ENCODE measurements at regions not wholly inside any gene's neighbourhood (a gene's known extent, or its start where the extent isn't known, plus 50 kb on each side); places are given as distances from the start of the nearest gene placed in this dataset.
A peak's percentile ranks its signal among the peaks of the same experiment; 100 is the strongest.

- Histone ChIP-seq H3K4me3 (ENCODE audit: low read length) (peak overlapping the region; percentile 7), H3K4me1 (ENCODE audit: control insufficient read depth, insufficient read depth, low read length) (peaks cover 5% of the 10 kb centered on the region), H3K27ac (ENCODE audit: low read depth, low read length) (peak overlapping the region; percentile 21), H3K9ac (ENCODE audit: extremely low read depth, low read length, poor library complexity, severe bottlenecking) (peak overlapping the region; percentile 59), H3K9me3 (ENCODE audit: control insufficient read depth, low read length) (peaks cover 19% of the 10 kb centered on the region), H3K36me3 (ENCODE audit: control insufficient read depth, insufficient read depth, low read length) (no peaks in the 10 kb centered on the region), H3K27me3 (ENCODE audit: control insufficient read depth, insufficient read depth, low read length, poor library complexity, severe bottlenecking) (no peaks in the 10 kb centered on the region)
- H3K36me3 Mint-ChIP-seq (ENCODE audit: low read depth) = no peaks in the 10 kb centered on the region
- no peaks in the 10 kb centered on the region for H3K27me3 Mint-ChIP-seq (ENCODE audit: insufficient read depth)
- H3K9me3 Mint-ChIP-seq = peaks cover 19% of the 10 kb centered on the region
- DNase-seq = no peak
- peak overlapping the region; percentile 8 for H3K27ac Mint-ChIP-seq
- TF ChIP-seq, protein P1, sequence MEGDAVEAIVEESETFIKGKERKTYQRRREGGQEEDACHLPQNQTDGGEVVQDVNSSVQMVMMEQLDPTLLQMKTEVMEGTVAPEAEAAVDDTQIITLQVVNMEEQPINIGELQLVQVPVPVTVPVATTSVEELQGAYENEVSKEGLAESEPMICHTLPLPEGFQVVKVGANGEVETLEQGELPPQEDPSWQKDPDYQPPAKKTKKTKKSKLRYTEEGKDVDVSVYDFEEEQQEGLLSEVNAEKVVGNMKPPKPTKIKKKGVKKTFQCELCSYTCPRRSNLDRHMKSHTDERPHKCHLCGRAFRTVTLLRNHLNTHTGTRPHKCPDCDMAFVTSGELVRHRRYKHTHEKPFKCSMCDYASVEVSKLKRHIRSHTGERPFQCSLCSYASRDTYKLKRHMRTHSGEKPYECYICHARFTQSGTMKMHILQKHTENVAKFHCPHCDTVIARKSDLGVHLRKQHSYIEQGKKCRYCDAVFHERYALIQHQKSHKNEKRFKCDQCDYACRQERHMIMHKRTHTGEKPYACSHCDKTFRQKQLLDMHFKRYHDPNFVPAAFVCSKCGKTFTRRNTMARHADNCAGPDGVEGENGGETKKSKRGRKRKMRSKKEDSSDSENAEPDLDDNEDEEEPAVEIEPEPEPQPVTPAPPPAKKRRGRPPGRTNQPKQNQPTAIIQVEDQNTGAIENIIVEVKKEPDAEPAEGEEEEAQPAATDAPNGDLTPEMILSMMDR (conservative IDR thresholded peaks at IDR 0.05) = no peak
- peaks cover 12% of the 10 kb centered on the region for H3K4me1 Mint-ChIP-seq
- WGBS, 2 experiments (ENCODE audit: insufficient coverage in 1 of 2, insufficient read length in 1 of 2) = 48 to 53% methylated on average over 3 to 4 of the region's 4 CpGs
- H3K4me3 Mint-ChIP-seq = no peak overlapping the region
Measured at GRCh38 chr3:107142786-107143575, 234.3 kb upstream of the CCDC54 start.

DNA sequence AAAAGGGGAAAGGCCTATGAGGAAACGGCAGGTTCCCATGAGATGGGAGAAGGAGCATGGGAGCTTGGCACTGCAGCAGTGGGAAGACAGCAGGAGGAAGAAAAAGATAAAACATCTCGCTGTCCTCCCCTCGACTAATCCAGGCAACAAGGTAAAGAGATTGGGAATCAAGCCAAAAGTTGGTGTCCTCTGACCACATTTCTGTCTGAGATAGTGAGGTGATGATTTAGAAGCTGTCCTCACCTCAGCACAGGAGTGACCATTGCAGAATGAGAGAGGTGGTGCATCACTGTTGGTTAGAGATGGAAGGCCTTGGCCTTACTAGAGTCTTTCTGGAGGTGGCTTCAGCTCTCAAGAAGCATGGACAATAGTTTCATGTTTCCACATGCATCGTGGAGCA, 226.6 kb upstream of the CCDC54 start:
- Histone ChIP-seq H3K36me3 (ENCODE audit: control insufficient read depth, insufficient read depth, low read length) (no peaks in the 10 kb centered on the region), H3K9me3 (ENCODE audit: control insufficient read depth, low read length) (no peaks in the 10 kb centered on the region), H3K4me3 (ENCODE audit: low read length) (no peak overlapping the region), H3K9ac (ENCODE audit: extremely low read depth, low read length, poor library complexity, severe bottlenecking) (no peak overlapping the region), H3K27ac (ENCODE audit: low read depth, low read length) (no peak overlapping the region), H3K4me1 (ENCODE audit: control insufficient read depth, insufficient read depth, low read length) (no peaks in the 10 kb centered on the region), H3K27me3 (ENCODE audit: control insufficient read depth, insufficient read depth, low read length, poor library complexity, severe bottlenecking) (no peaks in the 10 kb centered on the region)
- 94 to 100% methylated on average over 4 of the region's 4 CpGs for WGBS, 2 experiments (ENCODE audit: insufficient coverage in 1 of 2, insufficient read length in 1 of 2)
- Mint-ChIP-seq H3K27ac (no peak overlapping the region), H3K4me3 (no peak overlapping the region), H3K27me3 (ENCODE audit: insufficient read depth) (no peaks in the 10 kb centered on the region), H3K9me3 (peaks cover 6% of the 10 kb centered on the region), H3K36me3 (ENCODE audit: low read depth) (no peaks in the 10 kb centered on the region), H3K4me1 (no peaks in the 10 kb centered on the region)
- no peak for DNase-seq
- TF ChIP-seq, protein P1 (conservative IDR thresholded peaks at IDR 0.05) = no peak

GRCh38 chr3:107153981-107154380, 223.3 kb upstream of the CCDC54 start:
- H3K4me3 Mint-ChIP-seq = no peak overlapping the region
- no peaks in the 10 kb centered on the region for H3K4me1 ChIP-seq (ENCODE audit: control insufficient read depth, insufficient read depth, low read length)
- no peaks in the 10 kb centered on the region for H3K9me3 ChIP-seq (ENCODE audit: control insufficient read depth, low read length)
- no peak for DNase-seq
- H3K27ac ChIP-seq (ENCODE audit: low read depth, low read length) = no peak overlapping the region
- no peaks in the 10 kb centered on the region for H3K4me1 Mint-ChIP-seq
- no peak overlapping the region for H3K27ac Mint-ChIP-seq
- H3K4me3 ChIP-seq (ENCODE audit: low read length) = no peak overlapping the region
- 93% methylated on average over 4 of the region's 4 CpGs; no CpG with 5 or more reads in 1 of the 2 experiments for WGBS, 2 experiments (ENCODE audit: insufficient coverage in 1 of 2, insufficient read length in 1 of 2)
- no peaks in the 10 kb centered on the region for H3K36me3 ChIP-seq (ENCODE audit: control insufficient read depth, insufficient read depth, low read length)
- no peaks in the 10 kb centered on the region for H3K27me3 ChIP-seq (ENCODE audit: control insufficient read depth, insufficient read depth, low read length, poor library complexity, severe bottlenecking)
- TF ChIP-seq, protein P1 (conservative IDR thresholded peaks at IDR 0.05) = no peak
- no peak overlapping the region for H3K9ac ChIP-seq (ENCODE audit: extremely low read depth, low read length, poor library complexity, severe bottlenecking)
- peaks cover 35% of the 10 kb centered on the region for H3K9me3 Mint-ChIP-seq
- no peaks in the 10 kb centered on the region for H3K36me3 Mint-ChIP-seq (ENCODE audit: low read depth)
- H3K27me3 Mint-ChIP-seq (ENCODE audit: insufficient read depth) = no peaks in the 10 kb centered on the region

Data from endodermal cell (in vitro differentiated cells).